ENCODE measurements at regions not wholly inside any gene's neighbourhood (a gene's known extent, or its start where the extent isn't known, plus 50 kb on each side); places are given as distances from the start of the nearest gene placed in this dataset.
"Not testable (repeated sequence)": the region's sequence is repeated elsewhere in the genome, so short reads cannot be mapped to it uniquely, and the experiment has no call there.

DNA sequence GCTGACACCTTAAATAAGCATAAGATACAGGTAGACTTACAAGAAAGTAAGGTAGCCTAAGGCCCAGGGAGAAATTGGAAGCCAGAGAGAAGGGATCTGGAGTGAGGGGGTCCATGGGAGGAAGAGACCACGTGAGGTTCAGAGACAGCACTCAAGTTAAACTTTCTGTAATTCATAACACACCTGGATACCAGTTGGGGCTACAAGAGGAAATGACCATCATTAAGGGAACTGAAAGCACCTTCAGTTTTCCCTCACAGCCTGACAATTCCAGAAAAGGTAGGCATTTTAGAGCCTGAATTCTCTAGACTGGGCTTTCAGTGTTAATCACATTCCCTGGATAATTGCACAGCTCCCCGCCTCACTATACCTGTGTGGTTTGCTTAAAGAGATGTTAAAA lies 355.5 kb downstream of the FBXW7 start:
- no peak for DNase-seq (ENCODE audit: low read depth)
- TF ChIP-seq, protein P1, sequence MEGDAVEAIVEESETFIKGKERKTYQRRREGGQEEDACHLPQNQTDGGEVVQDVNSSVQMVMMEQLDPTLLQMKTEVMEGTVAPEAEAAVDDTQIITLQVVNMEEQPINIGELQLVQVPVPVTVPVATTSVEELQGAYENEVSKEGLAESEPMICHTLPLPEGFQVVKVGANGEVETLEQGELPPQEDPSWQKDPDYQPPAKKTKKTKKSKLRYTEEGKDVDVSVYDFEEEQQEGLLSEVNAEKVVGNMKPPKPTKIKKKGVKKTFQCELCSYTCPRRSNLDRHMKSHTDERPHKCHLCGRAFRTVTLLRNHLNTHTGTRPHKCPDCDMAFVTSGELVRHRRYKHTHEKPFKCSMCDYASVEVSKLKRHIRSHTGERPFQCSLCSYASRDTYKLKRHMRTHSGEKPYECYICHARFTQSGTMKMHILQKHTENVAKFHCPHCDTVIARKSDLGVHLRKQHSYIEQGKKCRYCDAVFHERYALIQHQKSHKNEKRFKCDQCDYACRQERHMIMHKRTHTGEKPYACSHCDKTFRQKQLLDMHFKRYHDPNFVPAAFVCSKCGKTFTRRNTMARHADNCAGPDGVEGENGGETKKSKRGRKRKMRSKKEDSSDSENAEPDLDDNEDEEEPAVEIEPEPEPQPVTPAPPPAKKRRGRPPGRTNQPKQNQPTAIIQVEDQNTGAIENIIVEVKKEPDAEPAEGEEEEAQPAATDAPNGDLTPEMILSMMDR (IDR thresholded peaks at IDR 0.05; ENCODE audit: insufficient read depth, low read length): no peak
- no peak overlapping the region for H3K4me3 ChIP-seq (ENCODE audit: low read depth, low read length)

DNA sequence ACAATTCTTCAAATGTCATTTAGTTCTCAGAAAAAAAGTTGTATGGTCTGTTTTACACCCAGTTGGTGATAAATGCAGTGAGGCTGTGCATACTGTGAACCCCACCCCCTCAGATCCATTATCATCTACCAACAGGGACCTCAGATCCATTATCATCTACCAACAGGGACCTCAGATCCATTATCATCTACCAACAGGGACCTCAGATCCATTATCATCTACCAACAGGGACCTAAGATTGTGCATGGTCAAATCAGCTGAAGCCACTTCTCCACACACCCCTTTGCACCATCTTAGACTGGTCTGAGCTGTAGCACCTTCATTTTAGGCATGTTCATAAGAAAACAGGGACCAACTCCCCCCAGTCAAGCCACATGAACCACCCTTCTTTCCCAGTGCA lies 358.4 kb downstream of the FBXW7 start:
- not testable (repeated sequence) for H3K4me3 ChIP-seq (ENCODE audit: low read depth, low read length)

DNA sequence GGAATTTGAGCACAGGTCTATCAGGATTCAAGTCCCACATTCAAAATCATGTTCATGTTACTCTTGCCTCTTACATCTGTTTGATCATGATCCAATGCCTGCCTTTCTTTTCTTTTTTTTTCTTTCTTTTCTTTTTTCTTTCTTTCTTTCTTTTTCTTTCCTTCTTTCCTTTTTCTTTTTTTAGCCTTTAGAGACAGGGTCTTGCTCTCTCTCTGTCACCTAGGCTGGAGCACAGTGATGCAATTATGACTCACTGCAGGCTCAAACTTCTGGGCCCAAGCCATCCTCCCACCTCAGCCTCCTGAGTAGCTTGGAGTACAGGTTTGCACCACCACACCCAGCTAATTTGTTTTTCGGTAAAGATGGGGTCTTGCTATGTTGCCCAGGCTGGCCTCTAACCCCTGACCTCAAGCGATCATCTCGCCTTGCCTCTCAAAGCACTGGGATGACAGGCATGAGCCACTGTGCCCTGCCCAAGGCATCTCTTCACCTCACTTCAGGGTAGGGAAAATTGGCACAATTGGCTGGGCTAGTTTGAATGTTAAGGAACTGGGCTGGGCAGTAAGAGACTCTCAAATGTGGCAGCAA lies 359.2 kb downstream of the FBXW7 start:
- no peak for DNase-seq (ENCODE audit: low read depth)
- H3K4me3 ChIP-seq (ENCODE audit: low read depth, low read length): no peak overlapping the region
- TF ChIP-seq, protein P1 (IDR thresholded peaks at IDR 0.05; ENCODE audit: insufficient read depth, low read length): no peak

More for the DNA sequence above, 358.4 kb downstream of the FBXW7 start:
- DNase-seq (ENCODE audit: low read depth): not testable (repeated sequence)

DNA sequence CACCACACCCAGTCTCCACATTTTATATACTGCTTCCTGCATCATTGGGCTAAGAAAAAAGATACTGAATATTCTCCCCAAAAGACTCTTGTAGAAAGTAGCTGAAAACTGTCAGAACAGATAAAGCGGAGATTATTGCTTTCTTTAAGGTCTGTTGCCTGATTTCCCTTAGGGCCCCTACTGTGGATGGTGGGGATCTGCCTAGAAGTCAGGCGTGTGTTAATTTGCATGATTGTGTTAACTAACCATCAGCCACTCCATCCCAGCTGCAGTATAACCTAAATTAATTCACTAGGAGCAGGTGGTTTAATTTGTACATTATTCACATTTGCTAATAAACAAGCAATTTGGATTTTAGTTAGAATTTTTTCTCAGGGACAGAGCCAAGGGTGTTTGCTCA lies 360.3 kb downstream of the FBXW7 start:
- no peak for DNase-seq (ENCODE audit: low read depth)
- H3K4me3 ChIP-seq (ENCODE audit: low read depth, low read length): no peak overlapping the region
- TF ChIP-seq, protein P1 (IDR thresholded peaks at IDR 0.05; ENCODE audit: insufficient read depth, low read length): no peak

DNA sequence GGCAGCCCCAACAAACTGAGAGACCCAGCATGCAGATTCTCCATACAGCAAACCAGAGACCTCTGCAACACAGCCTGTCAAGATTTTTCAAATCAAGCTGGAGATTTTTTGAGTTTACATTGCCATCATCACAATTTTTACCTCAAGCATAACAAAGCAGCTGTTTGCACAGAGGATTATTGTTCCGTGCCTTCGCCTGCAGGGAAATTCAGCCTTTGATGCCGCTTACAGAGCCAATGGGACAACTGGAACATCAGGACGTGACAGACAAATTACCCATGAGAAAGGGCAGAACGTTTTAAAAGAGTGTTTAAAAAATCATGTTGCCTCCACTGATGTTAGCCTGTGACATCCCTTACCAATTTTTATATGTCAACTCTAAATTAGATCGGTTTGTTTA lies 363.7 kb downstream of the FBXW7 start:
- no peak for DNase-seq (ENCODE audit: low read depth)
- TF ChIP-seq, protein P1 (IDR thresholded peaks at IDR 0.05; ENCODE audit: insufficient read depth, low read length): no peak
- no peak overlapping the region for H3K4me3 ChIP-seq (ENCODE audit: low read depth, low read length)

DNA sequence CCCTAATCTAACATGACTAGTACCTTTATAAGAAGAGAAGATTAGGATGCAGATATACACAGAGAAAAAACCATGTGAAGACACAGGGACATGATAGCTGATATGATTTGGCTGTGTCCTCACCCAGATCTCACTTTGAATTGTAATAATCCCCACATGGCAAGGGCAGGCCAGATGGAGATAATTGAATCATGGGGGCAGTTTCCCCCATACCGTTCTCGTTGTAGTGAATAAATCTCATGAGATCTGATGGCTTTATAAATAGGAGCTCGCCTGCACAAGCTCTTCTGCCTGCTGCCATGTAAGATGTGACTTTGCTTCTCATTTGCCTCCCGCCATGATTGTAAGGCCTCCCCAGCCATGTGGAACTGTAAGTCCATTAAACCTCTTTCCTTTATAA lies 364.3 kb downstream of the FBXW7 start:
- no peak overlapping the region for H3K4me3 ChIP-seq (ENCODE audit: low read depth, low read length)
- TF ChIP-seq, protein P1 (IDR thresholded peaks at IDR 0.05; ENCODE audit: insufficient read depth, low read length): no peak
- no peak for DNase-seq (ENCODE audit: low read depth)

DNA sequence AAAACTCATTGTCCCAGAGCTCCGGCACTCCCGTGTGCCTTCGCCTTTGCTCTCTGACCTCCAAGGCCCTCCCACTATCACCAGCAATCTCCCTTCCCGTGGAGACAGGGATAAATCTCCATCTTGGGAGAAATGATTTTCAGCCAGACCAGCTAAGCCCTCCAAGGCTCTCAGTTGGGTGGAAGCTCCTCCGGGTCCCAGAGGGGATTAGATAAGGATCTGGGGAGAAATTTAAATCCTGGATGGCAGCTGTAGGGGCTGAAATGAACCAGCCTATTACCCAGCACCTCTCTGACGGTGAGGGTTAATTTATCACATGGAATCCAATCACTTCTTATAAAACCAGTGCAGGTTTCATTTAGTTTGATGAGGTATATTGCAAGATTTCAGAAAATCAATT lies 366.2 kb downstream of the FBXW7 start:
- DNase-seq (ENCODE audit: low read depth): no peak
- H3K4me3 ChIP-seq (ENCODE audit: low read depth, low read length): no peak overlapping the region
- TF ChIP-seq, protein P1 (IDR thresholded peaks at IDR 0.05; ENCODE audit: insufficient read depth, low read length): no peak
